KMS-11 (cell line): ENCODE measurements at regions not wholly inside any gene's neighbourhood (a gene's known extent, or its start where the extent isn't known, plus 50 kb on each side); places are given as distances from the start of the nearest gene placed in this dataset.

Experiments
- H2AFZ ChIP-seq: fragments of 200-600 bp; sonication (generic); 2 replicates; pipeline ENCODE4 v1.6.1; 2016; ENCODE audit warnings: antibody characterized with exemption, mixed run types, low read depth
- H3K27ac ChIP-seq: fragments of 200-600 bp; sonication (generic); 2 replicates; pipeline ENCODE4 v1.6.1; 2016; ENCODE audit warnings: mild to moderate bottlenecking, mixed run types
- H3K27me3 ChIP-seq: fragments of 200-600 bp; sonication (generic); 2 replicates; pipeline ENCODE4 v1.6.1; 2017; ENCODE audit warnings: mild to moderate bottlenecking, low read depth, mixed run types, moderate library complexity; ENCODE audit not compliant: insufficient read depth
- H3K36me3 ChIP-seq: fragments of 200-600 bp; sonication (generic); 2 replicates; pipeline ENCODE4 v1.6.1; 2017; ENCODE audit warnings: mild to moderate bottlenecking, mixed run types; ENCODE audit not compliant: insufficient read depth
- H3K4me1 ChIP-seq: fragments of 200-600 bp; sonication (generic); 2 replicates; pipeline ENCODE4 v1.6.1; 2016; ENCODE audit warnings: mild to moderate bottlenecking, low read depth, mixed run types; ENCODE audit not compliant: poor library complexity, severe bottlenecking
- H3K4me2 ChIP-seq: fragments of 200-600 bp; sonication (generic); 2 replicates; pipeline ENCODE4 v1.7.0; 2016; ENCODE audit warnings: mild to moderate bottlenecking, mixed run types
- H3K4me3 ChIP-seq: fragments of 200-600 bp; sonication (generic); IDR thresholded peaks from 2 replicates; pipeline ENCODE4 v1.6.1; 2017; ENCODE audit warnings: low read depth, low read length, mixed read lengths; ENCODE audit not compliant: insufficient read depth
- H3K79me2 ChIP-seq: fragments of 200-600 bp; sonication (generic); 2 replicates; pipeline ENCODE4 v1.6.1; 2016; ENCODE audit warnings: low read depth, mixed run types; ENCODE audit not compliant: insufficient read depth
- H3K9ac ChIP-seq: fragments of 200-600 bp; sonication (generic); 2 replicates; pipeline ENCODE4 v1.6.1; 2016; ENCODE audit warnings: mild to moderate bottlenecking, mixed run types
- H4K20me1 ChIP-seq: fragments of 200-600 bp; sonication (generic); 2 replicates; pipeline ENCODE4 v1.6.1; 2016; ENCODE audit warnings: mild to moderate bottlenecking, mixed run types; ENCODE audit not compliant: insufficient read depth
- CTCF ChIP-seq: fragments of 200-600 bp; sonication (generic); conservative IDR thresholded peaks from 2 replicates; pipeline ENCODE4 v1.6.1; 2017; ENCODE audit warnings: low read depth, mild to moderate bottlenecking, antibody characterized with exemption, low read length, moderate library complexity, mixed read lengths

- no peaks in the 10 kb centered on the region for H3K27me3 ChIP-seq
- no peaks in the 10 kb centered on the region for H3K79me2 ChIP-seq
- no peaks in the 10 kb centered on the region for H3K36me3 ChIP-seq
- no peak overlapping the region for H3K27ac ChIP-seq
- no peak overlapping the region for H3K4me3 ChIP-seq
- H2AFZ ChIP-seq: no peak overlapping the region
- TF ChIP-seq CTCF: no peak
- H4K20me1 ChIP-seq: no peaks in the 10 kb centered on the region
- no peaks in the 10 kb centered on the region for H3K4me1 ChIP-seq
- H3K9ac ChIP-seq: no peak overlapping the region
- H3K4me2 ChIP-seq: no peak overlapping the region
Observed at GRCh38 chr5:52476346-52476745, 311.4 kb upstream of the ITGA1 start.

DNA sequence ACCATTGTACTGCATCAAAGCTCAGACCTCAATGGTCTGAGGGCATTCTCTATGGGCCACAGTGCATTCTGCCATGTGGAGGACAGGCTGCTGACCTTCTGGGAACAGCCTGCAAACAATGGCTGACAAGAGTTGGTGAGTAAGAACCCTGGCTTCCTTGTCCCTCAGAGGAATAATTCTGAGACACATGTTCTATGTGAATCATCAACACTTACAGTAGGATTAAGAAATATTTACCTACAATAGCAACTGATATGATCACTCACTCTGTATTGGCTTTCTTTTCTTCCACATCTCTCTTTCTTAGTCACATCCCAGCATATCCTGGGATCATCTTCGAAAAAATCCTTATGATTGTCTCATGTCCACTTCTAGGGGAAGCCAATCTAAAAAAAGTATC is 306.5 kb upstream of the ITGA1 start:
- no peaks in the 10 kb centered on the region for H3K36me3 ChIP-seq
- no peaks in the 10 kb centered on the region for H3K4me1 ChIP-seq
- no peak overlapping the region for H3K4me2 ChIP-seq
- no peaks in the 10 kb centered on the region for H4K20me1 ChIP-seq
- no peak overlapping the region for H3K4me3 ChIP-seq
- H3K27ac ChIP-seq: no peak overlapping the region
- H3K9ac ChIP-seq: no peak overlapping the region
- TF ChIP-seq CTCF: no peak
- H3K27me3 ChIP-seq: no peaks in the 10 kb centered on the region
- no peaks in the 10 kb centered on the region for H3K79me2 ChIP-seq
- no peak overlapping the region for H2AFZ ChIP-seq

- TF ChIP-seq CTCF: no peak
- no peaks in the 10 kb centered on the region for H3K79me2 ChIP-seq
- no peaks in the 10 kb centered on the region for H3K4me1 ChIP-seq
- H4K20me1 ChIP-seq: no peaks in the 10 kb centered on the region
- no peak overlapping the region for H3K9ac ChIP-seq
- no peak overlapping the region for H3K27ac ChIP-seq
- H3K4me3 ChIP-seq: no peak overlapping the region
- H2AFZ ChIP-seq: no peak overlapping the region
- no peak overlapping the region for H3K4me2 ChIP-seq
- no peaks in the 10 kb centered on the region for H3K27me3 ChIP-seq
- H3K36me3 ChIP-seq: no peaks in the 10 kb centered on the region
Observed at GRCh38 chr5:52481851-52482250, 305.9 kb upstream of the ITGA1 start.

- no peaks in the 10 kb centered on the region for H4K20me1 ChIP-seq
Observed at GRCh38 chr5:52491071-52491787, 296.5 kb upstream of the ITGA1 start.

More at GRCh38 chr5:52491071-52491787, 296.5 kb upstream of the ITGA1 start:
- Histone ChIP-seq H2AFZ (no peak overlapping the region), H3K4me1 (peaks cover 4% of the 10 kb centered on the region), H3K4me3 (no peak overlapping the region), H3K27ac (no peak overlapping the region), H3K27me3 (no peaks in the 10 kb centered on the region), H3K9ac (no peak overlapping the region), H3K4me2 (no peak overlapping the region), H3K36me3 (no peaks in the 10 kb centered on the region), H3K79me2 (no peaks in the 10 kb centered on the region)
- TF ChIP-seq CTCF: no peak
